Psoas muscle (tissue), 7 donors: ENCODE measurements at regions not wholly inside any gene's neighbourhood (a gene's known extent, or its start where the extent isn't known, plus 50 kb on each side); places are given as distances from the start of the nearest gene placed in this dataset.

Source experiments
- ATAC-seq, 4 donors: fragments of 200-7000 bp; cut with Tn5 transposase; one replicate each; pipeline ENCODE4 v1.9.1; 2020; ENCODE audit warnings: moderate library complexity in 3 of 4, mild to moderate bottlenecking in 2 of 4
- DNase-seq, 2 donors: peaks; one replicate each; pipeline ENCODE4 v3.0.0-alpha.2; 2020
- H3K27ac ChIP-seq: fragments of 200-600 bp; one replicate; pipeline ENCODE4 v1.8.0; 2022
- H3K27me3 ChIP-seq, 3 donors: fragments of 200-600 bp in 1 of 3; one replicate each; pipeline versions ENCODE4 v1.6.1 to v1.8.0; 2013 to 2022; ENCODE audit warnings: low read length in 2 of 3, mild to moderate bottlenecking in 2 of 3, moderate library complexity in 1 of 3; ENCODE audit not compliant: insufficient read depth in 3 of 3
- H3K36me3 ChIP-seq, 2 donors: fragments of 200-600 bp in 1 of 2; one replicate each; pipeline versions ENCODE4 v1.6.1 to v1.8.0; 2013 to 2022; ENCODE audit warnings: low read depth in 1 of 2, mild to moderate bottlenecking in 1 of 2, moderate library complexity in 1 of 2; ENCODE audit not compliant: insufficient read depth in 1 of 2
- H3K4me1 ChIP-seq: fragments of 200-600 bp; one replicate; pipeline ENCODE4 v1.8.0; 2022
- H3K4me3 ChIP-seq: fragments of 200-600 bp; one replicate; pipeline ENCODE4 v1.8.0; 2022; ENCODE audit warnings: mild to moderate bottlenecking
- H3K9me3 ChIP-seq: fragments of 200-600 bp; one replicate; pipeline ENCODE4 v1.8.0; 2022
- CTCF ChIP-seq: fragments of 200-600 bp; IDR thresholded peaks from one replicate; pipeline ENCODE4 v1.8.0; 2022; ENCODE audit warnings: antibody characterized with exemption
- WGBS, 3 donors: extraction: QIAGEN DNeasy Blood & Tissue Kit; methylation state at CpG; one replicate each; pipeline versions ENCODE4 v1.1.6 to v1.1.7; 2013; 5-methylcytosine and 5-hydroxymethylcytosine counted together
- intact Hi-C, 2 donors: fragments of 100-400 bp; cut with DNase I; formaldehyde crosslinking; loops; one replicate each; pipeline versions ENCODE4 v1.11.0 to v1.14.2; 2022
- donor health status: healthy with polysubstance abuse.
- donor health status: DM: no; HTN: no; CAD: no; lungs with moderate emphysema.
- donor health status: Bipolar disorder and iron deficiency.
- donor health status: healthy.
- donor health status: DM: yes; HTN: yes; CAD: no.
- donor health status: DM: no; HTN: no; CAD: no.
- donor health status: DM: yes; HTN: yes; CAD: no.

GRCh38 chr2:83462881-83463280, 996.2 kb downstream of the SUCLG1 start:
- Histone ChIP-seq H3K27me3 (no peaks in the 10 kb centered on the region), H3K36me3 (no peaks in the 10 kb centered on the region), H3K27ac (no peak overlapping the region), H3K4me1 (no peaks in the 10 kb centered on the region), H3K9me3 (no peaks in the 10 kb centered on the region), H3K4me3 (no peak overlapping the region)
- intact Hi-C loops, result no loop called here
- ATAC-seq (no peak), DNase-seq (no peak)
- TF ChIP-seq CTCF, result no peak

GRCh38 chr2:83461135-83461534, 997.9 kb downstream of the SUCLG1 start:
- no peaks in the 10 kb centered on the region for H3K9me3 ChIP-seq
- no peak overlapping the region for H3K4me3 ChIP-seq
- 84 to 88% (median 86%) methylated on average over 3 of the region's 3 CpGs for WGBS, 3 donors
- DNase-seq (no peak), ATAC-seq (no peak)
- H3K27me3 ChIP-seq, result no peaks in the 10 kb centered on the region
- intact Hi-C loops, result no loop called here
- no peak for TF ChIP-seq CTCF
- no peaks in the 10 kb centered on the region for H3K4me1 ChIP-seq
- H3K27ac ChIP-seq, result no peak overlapping the region
- H3K36me3 ChIP-seq, result no peaks in the 10 kb centered on the region

GRCh38 chr2:83459456-83459855, 999.6 kb downstream of the SUCLG1 start:
- intact Hi-C loops, result no loop called here
- Histone ChIP-seq H3K27me3 (no peaks in the 10 kb centered on the region), H3K27ac (no peak overlapping the region), H3K4me1 (no peaks in the 10 kb centered on the region), H3K4me3 (no peak overlapping the region), H3K9me3 (no peaks in the 10 kb centered on the region), H3K36me3 (no peaks in the 10 kb centered on the region)
- 48 to 66% (median 53%) methylated on average over 2 of the region's 2 CpGs for WGBS, 3 donors
- no peak for DNase-seq
- ATAC-seq, result no peak
- TF ChIP-seq CTCF, result no peak

GRCh38 chr2:83435989-83436388, 1023.1 kb downstream of the SUCLG1 start:
- no peak for TF ChIP-seq CTCF
- DNase-seq (no peak), ATAC-seq (no peak)
- H3K9me3 ChIP-seq, result no peaks in the 10 kb centered on the region
- no peak overlapping the region for H3K4me3 ChIP-seq
- H3K27ac ChIP-seq, result no peak overlapping the region
- no peaks in the 10 kb centered on the region for H3K27me3 ChIP-seq
- H3K4me1 ChIP-seq, result no peaks in the 10 kb centered on the region
- WGBS, 3 donors, result 83 to 91% (median 85%) methylated on average over 2 of the region's 2 CpGs
- intact Hi-C loops, result no loop called here
- no peaks in the 10 kb centered on the region for H3K36me3 ChIP-seq

- DNase-seq (no peak), ATAC-seq (no peak)
- intact Hi-C loops, result no loop called here
- H3K27me3 ChIP-seq, result no peaks in the 10 kb centered on the region
- no peaks in the 10 kb centered on the region for H3K36me3 ChIP-seq
- TF ChIP-seq CTCF, result no peak
- no peak overlapping the region for H3K27ac ChIP-seq
- H3K9me3 ChIP-seq, result peaks cover 9% of the 10 kb centered on the region
- no peak overlapping the region for H3K4me3 ChIP-seq
- WGBS, 3 donors, result 89 to 95% (median 91%) methylated on average over 1 of the region's 1 CpG
- H3K4me1 ChIP-seq, result no peaks in the 10 kb centered on the region
These were observed 1038.1 kb downstream of the SUCLG1 start for GRCh38 chr2:83420993-83421392.
